Spleen (tissue), 11 donors: ENCODE measurements at regions not wholly inside any gene's neighbourhood (a gene's known extent, or its start where the extent isn't known, plus 50 kb on each side); places are given as distances from the start of the nearest gene placed in this dataset.

Experiments used
- DNase-seq: peaks from one replicate; pipeline ENCODE4 v3.0.0-alpha.2; 2020
- H3K27ac ChIP-seq, 8 donors: fragments of 200-600 bp; sonication (generic) in 7 of 8; 1 replicate in 4 of 8; 2 replicates in 4 of 8; pipeline versions ENCODE4 v1.5.0 to v1.8.0; 2016 to 2021; ENCODE audit warnings: inconsistent platforms in 4 of 8, mild to moderate bottlenecking in 4 of 8, moderate library complexity in 1 of 8
- H3K27me3 ChIP-seq, 7 donors: fragments of 200-600 bp; sonication (generic) in 6 of 7; replicated peaks in 1 of 7; 1 replicate in 4 of 7; 2 replicates in 3 of 7; pipeline versions ENCODE4 v1.5.0 to v1.8.0; 2016 to 2021; ENCODE audit warnings: inconsistent platforms in 3 of 7, mild to moderate bottlenecking in 1 of 7
- H3K36me3 ChIP-seq, 6 donors: fragments of 200-600 bp; sonication (generic) in 5 of 6; 1 replicate in 4 of 6; 2 replicates in 2 of 6; pipeline versions ENCODE4 v1.5.0 to v1.8.0; 2016 to 2021; ENCODE audit warnings: inconsistent platforms in 2 of 6
- H3K4me1 ChIP-seq, 6 donors: fragments of 200-600 bp; sonication (generic) in 5 of 6; 1 replicate in 3 of 6; 2 replicates in 3 of 6; pipeline versions ENCODE4 v1.5.0 to v1.8.0; 2016 to 2021; ENCODE audit warnings: inconsistent platforms in 3 of 6
- H3K4me3 ChIP-seq, 8 donors: fragments of 200-600 bp; sonication (generic) in 7 of 8; 1 replicate in 4 of 8; 2 replicates in 4 of 8; pipeline versions ENCODE4 v1.5.0 to v1.8.0; 2016 to 2021; ENCODE audit warnings: inconsistent platforms in 4 of 8, mild to moderate bottlenecking in 4 of 8, moderate library complexity in 2 of 8
- H3K9me3 ChIP-seq, 8 donors: fragments of 200-600 bp; sonication (generic) in 7 of 8; 1 replicate in 4 of 8; 2 replicates in 4 of 8; pipeline versions ENCODE4 v1.5.0 to v1.8.0; 2016 to 2021; ENCODE audit warnings: inconsistent platforms in 4 of 8
- POLR2A ChIP-seq, 3 donors: fragments of 450-650 bp; IDR thresholded peaks; one replicate each; pipeline ENCODE4 v1.5.1; 2017; ENCODE audit warnings: antibody characterized with exemption in 3 of 3, mild to moderate bottlenecking in 1 of 3
- POLR2AphosphoS5 ChIP-seq, 3 donors: sonication (generic); formaldehyde crosslinking; IDR thresholded peaks; one replicate each; pipeline ENCODE4 v1.5.1; 2017; ENCODE audit warnings: antibody characterized with exemption in 3 of 3
- WGBS, 5 donors: extraction: QIAGEN DNeasy Blood & Tissue Kit in 3 of 5; methylation state at CpG; one replicate each; pipeline versions ENCODE4 v1.1.5 to v1.1.7; 2013 to 2018; 5-methylcytosine and 5-hydroxymethylcytosine counted together
- intact Hi-C: fragments of 100-400 bp; cut with DNase I; formaldehyde crosslinking; loops from one replicate; pipeline ENCODE4 v1.15.0; 2023; ENCODE audit warnings: low total_unique reads
- TF ChIP-seq, protein P1 (sequence below), 11 experiments: fragments of 200-600 bp in 7 of 11; fragments of 450-650 bp in 4 of 11; sonication (generic) in 4 of 11; IDR thresholded peaks in 8 of 11; conservative IDR thresholded peaks in 3 of 11; 1 replicate in 7 of 11; 2 replicates in 4 of 11; pipeline versions ENCODE4 v1.4.0 to v1.8.0; 2016 to 2021; ENCODE audit warnings: antibody characterized with exemption in 11 of 11, inconsistent platforms in 4 of 11, mild to moderate bottlenecking in 1 of 11
- donor health status: healthy with polysubstance abuse.
- donor health status: DM: no; HTN: no; CAD: no; lungs with moderate emphysema.
- donor health status: DM: no; HTN: no; CAD: no.
- donor health status: Bipolar disorder and iron deficiency.
- donor health status: healthy.
- donor health status: DM: no; HTN: no; CAD: no.
- donor health status: DM: yes; HTN: yes; CAD: no.

GRCh38 chr9:100919506-100919905, 109.0 kb upstream of the PLPPR1 start:
- Histone ChIP-seq H3K4me3 (no peak overlapping the region), H3K27me3 (no peaks in the 10 kb centered on the region), H3K4me1 (no peaks in the 10 kb centered on the region), H3K36me3 (no peaks in the 10 kb centered on the region), H3K9me3 (no peaks in the 10 kb centered on the region), H3K27ac (no peak overlapping the region)
- intact Hi-C loops: no loop called here
- TF ChIP-seq POLR2A (IDR thresholded peaks at IDR 0.05) (no peak), POLR2AphosphoS5 (IDR thresholded peaks at IDR 0.05) (no peak)
- TF ChIP-seq, protein P1, sequence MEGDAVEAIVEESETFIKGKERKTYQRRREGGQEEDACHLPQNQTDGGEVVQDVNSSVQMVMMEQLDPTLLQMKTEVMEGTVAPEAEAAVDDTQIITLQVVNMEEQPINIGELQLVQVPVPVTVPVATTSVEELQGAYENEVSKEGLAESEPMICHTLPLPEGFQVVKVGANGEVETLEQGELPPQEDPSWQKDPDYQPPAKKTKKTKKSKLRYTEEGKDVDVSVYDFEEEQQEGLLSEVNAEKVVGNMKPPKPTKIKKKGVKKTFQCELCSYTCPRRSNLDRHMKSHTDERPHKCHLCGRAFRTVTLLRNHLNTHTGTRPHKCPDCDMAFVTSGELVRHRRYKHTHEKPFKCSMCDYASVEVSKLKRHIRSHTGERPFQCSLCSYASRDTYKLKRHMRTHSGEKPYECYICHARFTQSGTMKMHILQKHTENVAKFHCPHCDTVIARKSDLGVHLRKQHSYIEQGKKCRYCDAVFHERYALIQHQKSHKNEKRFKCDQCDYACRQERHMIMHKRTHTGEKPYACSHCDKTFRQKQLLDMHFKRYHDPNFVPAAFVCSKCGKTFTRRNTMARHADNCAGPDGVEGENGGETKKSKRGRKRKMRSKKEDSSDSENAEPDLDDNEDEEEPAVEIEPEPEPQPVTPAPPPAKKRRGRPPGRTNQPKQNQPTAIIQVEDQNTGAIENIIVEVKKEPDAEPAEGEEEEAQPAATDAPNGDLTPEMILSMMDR (IDR thresholded peaks at IDR 0.05 in 8 of 11, conservative IDR thresholded peaks at IDR 0.05 in 3 of 11): no peak
- DNase-seq: no peak
- 88 to 100% (median 91%) methylated on average over 3 of the region's 3 CpGs for WGBS, 5 donors

- DNase-seq: no peak
- Histone ChIP-seq H3K27ac (no peak overlapping the region), H3K4me1 (no peaks in the 10 kb centered on the region), H3K27me3 (no peaks in the 10 kb centered on the region), H3K4me3 (no peak overlapping the region), H3K36me3 (no peaks in the 10 kb centered on the region), H3K9me3 (no peaks in the 10 kb centered on the region)
- intact Hi-C loops: no loop called here
- WGBS, 5 donors: 63 to 87% (median 72%) methylated on average over 2 of the region's 2 CpGs
- no peak for TF ChIP-seq POLR2A (IDR thresholded peaks at IDR 0.05)
- no peak for TF ChIP-seq POLR2AphosphoS5 (IDR thresholded peaks at IDR 0.05)
- TF ChIP-seq, protein P1 (IDR thresholded peaks at IDR 0.05 in 8 of 11, conservative IDR thresholded peaks at IDR 0.05 in 3 of 11): no peak
Measured at GRCh38 chr9:100926366-100926765, 102.2 kb upstream of the PLPPR1 start.

- H3K4me1 ChIP-seq: no peaks in the 10 kb centered on the region
- no peak for TF ChIP-seq POLR2A (IDR thresholded peaks at IDR 0.05)
- TF ChIP-seq POLR2AphosphoS5 (IDR thresholded peaks at IDR 0.05): no peak
- no peak overlapping the region for H3K27ac ChIP-seq
- no peaks in the 10 kb centered on the region for H3K27me3 ChIP-seq
- 90 to 97% (median 93%) methylated on average over 2 of the region's 2 CpGs for WGBS, 5 donors
- peaks cover 0 to 7% (median 0%) of the 10 kb centered on the region in 8 donors for H3K9me3 ChIP-seq
- no peaks in the 10 kb centered on the region for H3K36me3 ChIP-seq
- intact Hi-C loops: no loop called here
- no peak overlapping the region for H3K4me3 ChIP-seq
- no peak for DNase-seq
Measured at GRCh38 chr9:100927763-100928162, 100.8 kb upstream of the PLPPR1 start.

DNA sequence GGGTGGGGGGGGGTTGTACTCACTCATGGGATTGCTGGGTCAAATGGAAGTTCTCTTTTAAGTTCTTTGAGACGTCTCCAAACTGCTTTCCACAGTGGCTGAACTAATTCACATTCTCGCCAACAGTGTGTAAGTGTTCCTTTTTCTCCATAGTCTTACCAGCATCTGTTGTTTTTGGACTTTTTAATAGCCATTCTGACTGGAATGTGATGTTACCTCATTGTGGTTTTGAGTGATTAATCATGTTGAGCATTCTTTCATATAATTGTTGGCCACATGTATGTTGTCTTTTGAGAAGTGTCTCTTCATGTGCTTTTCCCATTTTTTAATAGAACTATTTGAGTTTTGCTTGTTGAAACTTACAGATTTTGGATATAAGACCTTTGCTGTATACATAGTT, 94.9 kb upstream of the PLPPR1 start:
- peaks cover 0 to 50% (median 14%) of the 10 kb centered on the region in 8 donors for H3K9me3 ChIP-seq
- H3K27me3 ChIP-seq: no peaks in the 10 kb centered on the region
- H3K4me3 ChIP-seq: no peak overlapping the region
- intact Hi-C loops: no loop called here
- no peak overlapping the region for H3K27ac ChIP-seq
- H3K36me3 ChIP-seq: no peaks in the 10 kb centered on the region
- TF ChIP-seq POLR2A (IDR thresholded peaks at IDR 0.05): no peak
- TF ChIP-seq, protein P1 (IDR thresholded peaks at IDR 0.05 in 8 of 11, conservative IDR thresholded peaks at IDR 0.05 in 3 of 11): no peak
- TF ChIP-seq POLR2AphosphoS5 (IDR thresholded peaks at IDR 0.05): no peak
- no peak for DNase-seq
- 63 to 78% (median 77%) methylated on average over 2 of the region's 2 CpGs for WGBS, 5 donors
- H3K4me1 ChIP-seq: no peaks in the 10 kb centered on the region

DNA sequence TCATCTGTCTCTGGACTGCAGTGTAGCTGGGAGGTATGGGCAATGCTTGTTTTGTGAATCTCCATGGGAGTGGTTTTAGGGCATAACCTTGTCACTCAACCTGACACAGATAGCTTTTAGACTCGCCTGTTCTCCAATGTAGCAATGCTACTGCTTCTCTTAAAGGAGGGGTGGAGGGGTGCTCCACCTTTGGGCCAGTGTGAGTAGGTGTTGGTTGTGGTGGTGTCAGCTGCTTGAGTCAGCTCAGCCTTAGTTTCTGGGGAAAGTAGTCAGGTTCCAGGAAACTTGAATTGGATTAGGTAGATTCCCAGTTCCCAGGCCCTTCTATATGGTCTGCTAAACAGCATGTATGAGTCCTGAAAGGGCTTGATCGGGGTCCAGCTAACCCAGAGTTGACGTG, 91.1 kb upstream of the PLPPR1 start:
- DNase-seq: no peak
- no peaks in the 10 kb centered on the region for H3K4me1 ChIP-seq
- no peaks in the 10 kb centered on the region for H3K27me3 ChIP-seq
- no peak for TF ChIP-seq POLR2A (IDR thresholded peaks at IDR 0.05)
- TF ChIP-seq, protein P1 (IDR thresholded peaks at IDR 0.05 in 8 of 11, conservative IDR thresholded peaks at IDR 0.05 in 3 of 11): no peak
- TF ChIP-seq POLR2AphosphoS5 (IDR thresholded peaks at IDR 0.05): no peak
- H3K4me3 ChIP-seq: no peak overlapping the region
- 68 to 80% (median 72%) methylated on average over 3 of the region's 3 CpGs for WGBS, 5 donors
- H3K36me3 ChIP-seq: no peaks in the 10 kb centered on the region
- H3K27ac ChIP-seq: no peak overlapping the region
- H3K9me3 ChIP-seq: peaks cover 0 to 47% (median 14%) of the 10 kb centered on the region in 8 donors
- intact Hi-C loops: no loop called here
